ENCODE measurements at regions not wholly inside any gene's neighbourhood (a gene's known extent, or its start where the extent isn't known, plus 50 kb on each side); places are given as distances from the start of the nearest gene placed in this dataset.

DNA sequence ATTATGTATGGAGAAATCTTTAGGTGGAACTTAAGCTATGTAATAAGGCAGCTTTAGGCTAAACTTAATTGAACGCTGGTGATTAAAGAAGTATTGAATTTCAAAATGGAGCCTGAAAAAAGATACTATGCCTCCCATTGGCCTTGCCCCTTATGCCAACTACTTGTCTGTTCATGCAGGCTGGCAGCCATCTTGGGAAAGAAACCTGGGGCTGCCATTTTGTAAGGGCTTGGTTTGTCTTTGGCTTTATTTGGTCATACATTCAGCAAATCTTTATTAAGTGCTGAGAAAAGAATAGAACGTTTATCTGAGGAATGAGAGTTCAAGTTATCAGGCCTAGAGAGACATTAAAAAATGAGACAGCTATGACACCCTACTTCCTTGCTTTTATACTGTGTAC, 231.3 kb downstream of the KCNE4 start:
- no peak for ATAC-seq
- Histone ChIP-seq H3K27me3 (ENCODE audit: control insufficient read depth in 1 of 2, insufficient read depth in 2 of 2, low read length in 2 of 2) (no peaks in the 10 kb centered on the region), H2AFZ (ENCODE audit: low read length) (no peak overlapping the region), H3K36me3 (replicated peaks in 1 of 2; ENCODE audit: control insufficient read depth in 1 of 2, insufficient read depth in 2 of 2, low read length in 2 of 2) (no peaks in the 10 kb centered on the region), H3K4me3 (replicated peaks in 1 of 3; ENCODE audit: insufficient read depth in 1 of 3, low read depth in 2 of 3, low read length in 3 of 3) (no peak overlapping the region), H3K27ac (ENCODE audit: extremely low read length, insufficient read depth, low read length) (no peak overlapping the region), H3K4me1 (ENCODE audit: insufficient read depth, low read length) (no peaks in the 10 kb centered on the region), H4K20me1 (ENCODE audit: insufficient read depth, low read length) (no peaks in the 10 kb centered on the region), H3K4me2 (ENCODE audit: low read depth, low read length) (no peak overlapping the region), H3K79me2 (ENCODE audit: insufficient read depth, low read length) (no peaks in the 10 kb centered on the region), H3K9ac (ENCODE audit: insufficient read depth, low read depth, low read length) (no peak overlapping the region), H3K9me3 (ENCODE audit: low read length) (no peaks in the 10 kb centered on the region)
- 3% methylated on average over 2 of the region's 2 CpGs for WGBS (ENCODE audit: low lambda C conversion rate)
- intact Hi-C loops (cut with micrococcal nuclease; ENCODE audit: unreplicated experiment): no loop called here
- BruUV-seq (replicated peaks): no TSS peak
- no peak for FAIRE-seq
- POLR2A ChIA-PET: no interaction called here
- no peak for TF ChIP-seq ARNT2 (CRISPR knock-in tag; IDR thresholded peaks at IDR 0.05; ENCODE audit: low read depth)
- TF ChIP-seq, protein P1, sequence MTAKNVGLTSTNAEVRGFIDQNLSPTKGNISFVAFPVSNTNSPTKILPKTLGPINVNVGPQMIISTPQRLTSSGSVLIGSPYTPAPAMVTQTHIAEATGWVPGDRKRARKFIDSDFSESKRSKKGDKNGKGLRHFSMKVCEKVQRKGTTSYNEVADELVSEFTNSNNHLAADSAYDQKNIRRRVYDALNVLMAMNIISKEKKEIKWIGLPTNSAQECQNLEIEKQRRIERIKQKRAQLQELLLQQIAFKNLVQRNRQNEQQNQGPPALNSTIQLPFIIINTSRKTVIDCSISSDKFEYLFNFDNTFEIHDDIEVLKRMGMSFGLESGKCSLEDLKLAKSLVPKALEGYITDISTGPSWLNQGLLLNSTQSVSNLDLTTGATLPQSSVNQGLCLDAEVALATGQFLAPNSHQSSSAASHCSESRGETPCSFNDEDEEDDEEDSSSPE (CRISPR knock-in tag; IDR thresholded peaks at IDR 0.05): no peak
- TF ChIP-seq NFKB2 (CRISPR knock-in tag; IDR thresholded peaks at IDR 0.05; ENCODE audit: borderline replicate concordance): no peak
- TF ChIP-seq SMAD3 (CRISPR knock-in tag; IDR thresholded peaks at IDR 0.05): no peak
- TF ChIP-seq ZBTB7B (CRISPR knock-in tag; IDR thresholded peaks at IDR 0.05): no peak
- no peak for TF ChIP-seq ZNF841 (CRISPR knock-in tag; IDR thresholded peaks at IDR 0.05; ENCODE audit: borderline replicate concordance)
- no peak for TF ChIP-seq RCOR2 (CRISPR knock-in tag; IDR thresholded peaks at IDR 0.05)
- TF ChIP-seq, protein P2, sequence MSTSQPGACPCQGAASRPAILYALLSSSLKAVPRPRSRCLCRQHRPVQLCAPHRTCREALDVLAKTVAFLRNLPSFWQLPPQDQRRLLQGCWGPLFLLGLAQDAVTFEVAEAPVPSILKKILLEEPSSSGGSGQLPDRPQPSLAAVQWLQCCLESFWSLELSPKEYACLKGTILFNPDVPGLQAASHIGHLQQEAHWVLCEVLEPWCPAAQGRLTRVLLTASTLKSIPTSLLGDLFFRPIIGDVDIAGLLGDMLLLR (CRISPR knock-in tag; IDR thresholded peaks at IDR 0.05): no peak
- TF ChIP-seq ZNF121 (CRISPR knock-in tag; IDR thresholded peaks at IDR 0.05): no peak
- no peak for TF ChIP-seq SMYD3 (CRISPR knock-in tag; IDR thresholded peaks at IDR 0.05)
- TF ChIP-seq STAT5B (CRISPR knock-in tag; IDR thresholded peaks at IDR 0.05): no peak
- TF ChIP-seq XBP1 (CRISPR knock-in tag; IDR thresholded peaks at IDR 0.05): no peak
- TF ChIP-seq MAFF (IDR thresholded peaks at IDR 0.05; ENCODE audit: low read depth, low read length): no peak
- no peak for TF ChIP-seq HOXD1 (CRISPR knock-in tag; IDR thresholded peaks at IDR 0.05)
- in situ Hi-C loops (cut with HindIII; ENCODE audit: extremely low pct_ligation_motif_present, low pct_unique_long_range_greater_than_20kb): no loop called here
- DNase-seq (ENCODE audit: low spot score): no peak
- CTCF ChIA-PET (ENCODE audit: low intra/inter-chr PET ratio, low total read pairs): no interaction called here

All from HepG2 (cell line).